ENCODE measurements at regions not wholly inside any gene's neighbourhood (a gene's known extent, or its start where the extent isn't known, plus 50 kb on each side); places are given as distances from the start of the nearest gene placed in this dataset.

DNA sequence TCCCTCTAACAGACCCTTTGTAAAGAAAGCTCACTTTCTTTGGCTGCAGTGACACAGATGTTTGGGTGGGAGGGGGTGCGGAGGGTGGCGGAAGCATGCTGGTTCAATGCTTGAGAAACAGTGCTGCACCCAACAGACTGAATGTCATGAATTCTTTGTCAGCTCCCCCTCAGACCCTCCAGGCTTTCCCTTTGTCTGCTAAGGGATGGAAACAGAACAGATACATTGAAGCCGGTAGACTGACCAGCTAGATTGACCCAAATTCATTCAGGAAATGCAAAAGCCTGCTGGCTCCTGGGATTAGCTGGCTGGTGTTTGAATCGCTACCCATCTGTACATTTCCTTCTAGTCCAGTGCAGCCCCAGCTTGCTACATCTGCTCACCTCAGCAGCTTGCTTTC is 90.8 kb upstream of the PAK3 start:
- TF ChIP-seq SPI1 (IDR thresholded peaks at IDR 0.05; ENCODE audit: low read depth, low read length): no peak
- TF ChIP-seq POLR2A (IDR thresholded peaks at IDR 0.05; ENCODE audit: low read depth, low read length): no peak
- no peak for TF ChIP-seq TAF1 (IDR thresholded peaks at IDR 0.05; ENCODE audit: low read depth, low read length)
- no peak for TF ChIP-seq POLR2AphosphoS5 (IDR thresholded peaks at IDR 0.05; ENCODE audit: low read depth, low read length)
- TF ChIP-seq POU2F2 (IDR thresholded peaks at IDR 0.05; ENCODE audit: low read depth, low read length): no peak
- TF ChIP-seq PAX5 (IDR thresholded peaks at IDR 0.05; ENCODE audit: insufficient read depth, low read length, severe bottlenecking): no peak

Data from GM12891 (cell line).